Nephron (organoid): ENCODE measurements at regions not wholly inside any gene's neighbourhood (a gene's known extent, or its start where the extent isn't known, plus 50 kb on each side); places are given as distances from the start of the nearest gene placed in this dataset.

Experiments used
- H3K27ac Mint-ChIP-seq, 3 experiments: 2 replicates each; pipeline ENCODE4 v1.8.0; 2020; ENCODE audit warnings: mixed read lengths in 3 of 3, mild to moderate bottlenecking in 2 of 3, moderate library complexity in 1 of 3
- H3K27me3 Mint-ChIP-seq: 2 replicates; pipeline ENCODE4 v1.8.0; 2021; ENCODE audit warnings: low read depth, mild to moderate bottlenecking, moderate library complexity, mixed read lengths
- H3K36me3 Mint-ChIP-seq: 2 replicates; pipeline ENCODE4 v1.8.0; 2020; ENCODE audit warnings: low read depth, mixed read lengths
- H3K4me1 Mint-ChIP-seq: 2 replicates; pipeline ENCODE4 v1.8.0; 2020; ENCODE audit warnings: mixed read lengths
- H3K4me3 Mint-ChIP-seq, 3 experiments: 2 replicates each; pipeline ENCODE4 v1.8.0; 2020; ENCODE audit warnings: mild to moderate bottlenecking in 3 of 3, mixed read lengths in 3 of 3, moderate library complexity in 2 of 3
- H3K9me3 Mint-ChIP-seq: 2 replicates; pipeline ENCODE4 v1.8.0; 2020; ENCODE audit warnings: mixed read lengths
- TF ChIP-seq, protein P1 (sequence below), 3 experiments: fragments of 200-600 bp; sonication (generic); IDR thresholded peaks; one replicate each; pipeline ENCODE4 v1.5.0; 2021; ENCODE audit warnings: antibody characterized with exemption in 3 of 3; ENCODE audit not compliant: unreplicated experiment in 3 of 3

DNA sequence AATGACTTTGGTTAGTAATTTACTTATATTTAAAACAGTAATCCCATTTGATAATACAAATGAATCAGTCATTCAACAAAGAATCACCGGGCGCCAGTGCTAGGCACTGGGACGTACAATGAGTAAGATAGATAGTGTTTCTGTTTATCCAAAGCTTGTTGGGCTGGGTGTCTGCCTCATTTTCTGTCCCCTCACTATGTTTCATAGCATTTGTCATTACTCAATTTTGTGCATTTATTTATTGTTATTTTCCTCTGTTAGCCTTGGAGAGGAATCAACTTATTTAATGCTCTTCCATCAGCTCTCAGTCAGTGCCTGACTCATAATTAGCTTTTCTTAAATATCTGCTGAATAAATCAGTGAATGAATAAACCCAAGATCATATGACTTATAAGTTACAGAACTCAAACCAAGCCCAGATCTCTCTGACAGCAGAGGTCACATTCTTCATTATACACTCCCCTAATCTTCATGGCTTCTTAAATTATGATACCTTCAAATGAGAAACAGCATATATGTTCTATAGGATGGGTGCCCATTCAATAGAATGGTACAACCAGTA is 86.2 kb downstream of the TSPAN8 start:
- TF ChIP-seq, protein P1, sequence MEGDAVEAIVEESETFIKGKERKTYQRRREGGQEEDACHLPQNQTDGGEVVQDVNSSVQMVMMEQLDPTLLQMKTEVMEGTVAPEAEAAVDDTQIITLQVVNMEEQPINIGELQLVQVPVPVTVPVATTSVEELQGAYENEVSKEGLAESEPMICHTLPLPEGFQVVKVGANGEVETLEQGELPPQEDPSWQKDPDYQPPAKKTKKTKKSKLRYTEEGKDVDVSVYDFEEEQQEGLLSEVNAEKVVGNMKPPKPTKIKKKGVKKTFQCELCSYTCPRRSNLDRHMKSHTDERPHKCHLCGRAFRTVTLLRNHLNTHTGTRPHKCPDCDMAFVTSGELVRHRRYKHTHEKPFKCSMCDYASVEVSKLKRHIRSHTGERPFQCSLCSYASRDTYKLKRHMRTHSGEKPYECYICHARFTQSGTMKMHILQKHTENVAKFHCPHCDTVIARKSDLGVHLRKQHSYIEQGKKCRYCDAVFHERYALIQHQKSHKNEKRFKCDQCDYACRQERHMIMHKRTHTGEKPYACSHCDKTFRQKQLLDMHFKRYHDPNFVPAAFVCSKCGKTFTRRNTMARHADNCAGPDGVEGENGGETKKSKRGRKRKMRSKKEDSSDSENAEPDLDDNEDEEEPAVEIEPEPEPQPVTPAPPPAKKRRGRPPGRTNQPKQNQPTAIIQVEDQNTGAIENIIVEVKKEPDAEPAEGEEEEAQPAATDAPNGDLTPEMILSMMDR (IDR thresholded peaks at IDR 0.05; ENCODE audit: unreplicated experiment in 3 of 3), result no peak
- H3K36me3 Mint-ChIP-seq, result no peaks in the 10 kb centered on the region
- peaks cover 2% of the 10 kb centered on the region for H3K9me3 Mint-ChIP-seq
- H3K4me1 Mint-ChIP-seq, result peaks cover 13% of the 10 kb centered on the region
- no peaks in the 10 kb centered on the region for H3K27me3 Mint-ChIP-seq
- H3K27ac Mint-ChIP-seq, result no peak overlapping the region
- H3K4me3 Mint-ChIP-seq, result no peak overlapping the region

DNA sequence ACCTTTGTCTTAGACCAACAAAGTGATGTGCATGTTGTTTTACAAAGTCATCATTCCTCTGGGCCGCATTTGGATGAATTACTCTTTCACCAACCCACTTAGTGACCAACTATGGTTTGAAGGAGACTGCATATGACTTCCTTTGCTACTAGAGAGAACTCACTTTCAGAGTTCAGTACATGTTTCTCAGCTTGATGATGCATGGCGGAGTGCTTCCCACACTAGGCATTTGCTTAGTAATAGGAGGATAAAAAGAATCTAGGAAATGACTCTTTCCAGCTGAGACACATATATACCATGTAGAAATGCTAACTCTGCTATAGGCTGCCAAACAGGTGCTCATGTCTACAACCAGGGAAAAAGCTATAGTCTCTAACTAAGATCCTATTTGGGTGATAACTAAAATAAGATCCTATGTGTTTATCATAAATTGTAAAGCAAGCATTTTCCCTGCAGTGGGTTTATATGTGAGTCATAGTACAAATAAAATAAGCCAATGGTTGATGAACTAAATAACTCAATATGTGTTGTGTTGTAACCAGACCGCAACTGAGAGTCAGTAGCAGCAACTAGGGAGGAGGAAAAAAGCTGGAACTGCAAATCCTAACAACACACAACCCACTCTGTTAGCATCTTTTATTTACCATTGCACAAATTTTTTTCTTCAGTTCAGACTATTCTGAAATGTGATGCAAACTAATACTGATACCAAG is 87.2 kb downstream of the TSPAN8 start:
- Mint-ChIP-seq H3K9me3 (peaks cover 2% of the 10 kb centered on the region), H3K27me3 (no peaks in the 10 kb centered on the region), H3K4me1 (peaks cover 13% of the 10 kb centered on the region), H3K27ac (no peak overlapping the region), H3K36me3 (no peaks in the 10 kb centered on the region), H3K4me3 (no peak overlapping the region)
- TF ChIP-seq, protein P1 (IDR thresholded peaks at IDR 0.05; ENCODE audit: unreplicated experiment in 3 of 3), result no peak

DNA sequence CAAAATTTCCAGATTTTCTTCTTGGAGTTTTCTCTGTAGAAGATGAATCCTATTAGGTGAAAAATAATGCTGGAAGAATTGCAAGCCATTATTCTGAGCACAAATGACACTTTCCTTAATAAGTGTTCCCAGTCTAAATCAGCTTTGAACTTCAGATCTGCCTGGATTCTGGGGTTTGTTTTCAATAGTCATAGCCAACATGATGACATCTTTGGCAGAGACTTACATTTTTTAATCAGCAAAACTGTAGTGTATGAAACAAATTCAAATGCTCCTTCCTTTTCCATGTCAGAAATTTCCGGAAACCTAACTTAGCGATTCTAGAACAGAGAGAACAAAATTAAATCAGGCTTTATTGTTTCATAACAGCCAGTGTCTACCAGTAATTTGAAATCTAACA is 88.5 kb downstream of the TSPAN8 start:
- no peaks in the 10 kb centered on the region for H3K36me3 Mint-ChIP-seq
- peak overlapping the region in 2 of 3 experiments; percentile 48 to 53 for H3K27ac Mint-ChIP-seq
- TF ChIP-seq, protein P1 (IDR thresholded peaks at IDR 0.05; ENCODE audit: unreplicated experiment in 3 of 3), result no peak
- no peaks in the 10 kb centered on the region for H3K27me3 Mint-ChIP-seq
- peaks cover 13% of the 10 kb centered on the region for H3K4me1 Mint-ChIP-seq
- H3K4me3 Mint-ChIP-seq, result no peak overlapping the region
- no peaks in the 10 kb centered on the region for H3K9me3 Mint-ChIP-seq

DNA sequence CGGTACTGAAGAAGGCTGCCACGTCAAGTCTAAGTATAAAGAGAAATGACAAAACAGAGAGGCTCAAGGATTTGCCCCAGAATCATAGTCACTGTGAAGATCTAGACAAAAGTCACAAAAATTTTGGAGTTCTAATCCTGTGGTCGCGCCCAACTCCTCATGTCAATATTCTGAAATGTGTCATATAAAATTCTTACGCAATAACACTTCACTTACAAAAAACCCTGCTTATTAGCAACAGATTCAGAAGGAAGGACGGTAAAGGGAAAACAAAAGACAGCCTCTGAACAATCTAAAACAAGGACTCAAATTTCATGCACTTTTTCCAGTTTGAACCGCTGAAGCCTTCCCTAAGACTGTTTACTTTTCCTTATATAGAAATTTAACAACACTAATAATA is 94.7 kb downstream of the TSPAN8 start:
- TF ChIP-seq, protein P1 (IDR thresholded peaks at IDR 0.05; ENCODE audit: unreplicated experiment in 3 of 3), result no peak
- no peaks in the 10 kb centered on the region for H3K9me3 Mint-ChIP-seq
- H3K36me3 Mint-ChIP-seq, result no peaks in the 10 kb centered on the region
- no peaks in the 10 kb centered on the region for H3K27me3 Mint-ChIP-seq
- peaks cover 10% of the 10 kb centered on the region for H3K4me1 Mint-ChIP-seq
- H3K4me3 Mint-ChIP-seq, result no peak overlapping the region
- H3K27ac Mint-ChIP-seq, result no peak overlapping the region

DNA sequence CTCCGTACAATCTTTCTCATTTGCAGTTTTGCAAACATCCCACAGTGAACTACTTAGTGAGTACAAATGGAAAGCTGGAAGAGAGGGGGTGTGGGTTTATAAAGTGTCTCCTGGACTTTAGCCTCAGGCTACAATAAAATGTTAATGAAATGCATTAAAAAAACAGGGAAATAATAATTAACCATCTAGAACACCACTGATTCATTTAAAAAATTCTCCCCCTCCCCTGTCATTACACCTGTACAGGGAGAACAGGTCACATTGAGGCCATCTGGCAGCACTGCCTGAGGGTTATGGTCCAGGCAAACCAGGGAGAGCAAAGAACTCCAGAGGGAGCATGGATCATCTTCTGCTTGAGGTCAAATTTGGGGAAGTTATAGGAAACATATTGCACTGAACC is 96.3 kb downstream of the TSPAN8 start:
- Mint-ChIP-seq H3K27ac (peak overlapping the region; percentile 90 to 91 (median 91)), H3K36me3 (no peaks in the 10 kb centered on the region)

More for the DNA sequence above, 96.3 kb downstream of the TSPAN8 start:
- H3K9me3 Mint-ChIP-seq, result no peaks in the 10 kb centered on the region
- no peaks in the 10 kb centered on the region for H3K27me3 Mint-ChIP-seq
- H3K4me1 Mint-ChIP-seq, result peaks cover 10% of the 10 kb centered on the region
- H3K4me3 Mint-ChIP-seq, result no peak overlapping the region
- TF ChIP-seq, protein P1 (IDR thresholded peaks at IDR 0.05; ENCODE audit: unreplicated experiment in 3 of 3), result no peak
